ENCODE measurements at regions not wholly inside any gene's neighbourhood (a gene's known extent, or its start where the extent isn't known, plus 50 kb on each side); places are given as distances from the start of the nearest gene placed in this dataset.

DNA sequence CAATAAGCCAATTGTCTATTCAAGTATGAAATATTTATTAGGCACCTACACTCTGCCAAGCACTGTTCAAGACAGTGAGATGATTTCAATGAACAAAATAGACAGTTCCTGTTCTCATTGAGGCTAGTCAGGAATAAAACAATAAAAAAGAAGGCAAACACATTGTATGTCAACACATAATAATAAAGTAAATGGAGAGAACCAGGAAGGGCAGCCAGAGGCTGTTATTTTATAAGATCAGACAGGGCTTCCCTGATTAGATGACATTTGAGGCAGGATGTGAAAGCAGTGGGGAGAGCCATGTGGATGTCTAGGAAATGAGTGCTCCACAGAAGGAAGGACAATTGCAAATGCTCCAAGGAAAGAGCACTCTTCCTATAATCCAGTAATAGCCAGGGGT, 2371.1 kb downstream of the MAT2B start:
- DNase-seq: no peak
- no peak for TF ChIP-seq EZH2phosphoT487 (IDR thresholded peaks at IDR 0.05; ENCODE audit: insufficient read depth, low read depth)
- no peak for TF ChIP-seq EZH2 (IDR thresholded peaks at IDR 0.05; ENCODE audit: insufficient read depth, poor library complexity, severe bottlenecking)
- Histone ChIP-seq H4K20me1 (ENCODE audit: insufficient read depth) (no peaks in the 10 kb centered on the region), H3K4me2 (ENCODE audit: unreplicated experiment) (no peak overlapping the region), H3K4me1 (ENCODE audit: insufficient read depth) (no peaks in the 10 kb centered on the region), H3K79me2 (ENCODE audit: insufficient read depth) (no peaks in the 10 kb centered on the region), H3K4me3 (no peak overlapping the region), H3K27ac (no peak overlapping the region), H3K9me3 (ENCODE audit: low read depth) (no peaks in the 10 kb centered on the region), H3K36me3 (ENCODE audit: low read depth) (no peaks in the 10 kb centered on the region), H3K9ac (no peak overlapping the region), H3K9me2 (ENCODE audit: insufficient read depth) (no peaks in the 10 kb centered on the region), H2AFZ (no peak overlapping the region), H3K27me3 (replicated peaks; ENCODE audit: insufficient read depth) (no peaks in the 10 kb centered on the region), H3F3A (ENCODE audit: insufficient read depth) (no peaks in the 10 kb centered on the region)
- in situ Hi-C loops (cut with MboI): no loop called here

DNA sequence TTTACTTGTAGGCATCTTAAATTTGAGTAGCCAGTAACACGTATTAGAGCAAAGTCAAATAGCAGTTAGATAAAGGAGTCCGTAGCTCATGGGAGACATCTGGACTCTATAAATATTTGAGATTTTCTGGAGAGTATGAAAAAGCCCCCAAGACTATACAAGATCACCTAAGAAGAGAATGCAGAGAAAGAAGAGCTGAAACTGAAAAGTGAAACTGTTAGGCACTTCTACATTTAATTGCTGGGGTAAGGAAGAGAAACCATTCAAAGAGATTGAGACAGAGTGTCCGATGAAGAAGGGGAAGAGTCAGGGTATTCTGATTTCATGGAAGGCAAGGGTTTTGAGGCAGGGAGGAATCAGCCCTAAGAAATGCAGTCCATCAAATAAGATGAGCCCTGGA, 2372.1 kb downstream of the MAT2B start:
- no peak for DNase-seq
- Histone ChIP-seq H3K27me3 (replicated peaks; ENCODE audit: insufficient read depth) (no peaks in the 10 kb centered on the region), H3K9ac (no peak overlapping the region), H3K4me3 (no peak overlapping the region), H3K36me3 (ENCODE audit: low read depth) (no peaks in the 10 kb centered on the region), H2AFZ (no peak overlapping the region), H3F3A (ENCODE audit: insufficient read depth) (no peaks in the 10 kb centered on the region), H3K79me2 (ENCODE audit: insufficient read depth) (no peaks in the 10 kb centered on the region), H3K27ac (no peak overlapping the region), H3K9me2 (ENCODE audit: insufficient read depth) (no peaks in the 10 kb centered on the region), H3K9me3 (ENCODE audit: low read depth) (no peaks in the 10 kb centered on the region), H3K4me2 (ENCODE audit: unreplicated experiment) (no peak overlapping the region), H3K4me1 (ENCODE audit: insufficient read depth) (no peaks in the 10 kb centered on the region), H4K20me1 (ENCODE audit: insufficient read depth) (no peaks in the 10 kb centered on the region)
- TF ChIP-seq EZH2phosphoT487 (IDR thresholded peaks at IDR 0.05; ENCODE audit: insufficient read depth, low read depth) (no peak), EZH2 (IDR thresholded peaks at IDR 0.05; ENCODE audit: insufficient read depth, poor library complexity, severe bottlenecking) (no peak)
- WGBS, 2 experiments (ENCODE audit: low coverage in 1 of 2, low lambda C conversion rate in 2 of 2, missing lambda C conversion rate in 2 of 2): 30 to 32% methylated on average over 3 of the region's 3 CpGs
- in situ Hi-C loops (cut with MboI): no loop called here

GRCh38 chr5:165881259-165881658, 2375.8 kb downstream of the MAT2B start:
- H3K27me3 ChIP-seq (replicated peaks; ENCODE audit: insufficient read depth): no peaks in the 10 kb centered on the region
- no peaks in the 10 kb centered on the region for H4K20me1 ChIP-seq (ENCODE audit: insufficient read depth)
- WGBS, 2 experiments (ENCODE audit: low coverage in 1 of 2, low lambda C conversion rate in 2 of 2, missing lambda C conversion rate in 2 of 2): 39 to 42% methylated on average over 2 of the region's 2 CpGs
- H3K79me2 ChIP-seq (ENCODE audit: insufficient read depth): no peaks in the 10 kb centered on the region
- no peaks in the 10 kb centered on the region for H3K4me1 ChIP-seq (ENCODE audit: insufficient read depth)
- H3K27ac ChIP-seq: no peak overlapping the region
- no peaks in the 10 kb centered on the region for H3K9me2 ChIP-seq (ENCODE audit: insufficient read depth)
- H3K9ac ChIP-seq: no peak overlapping the region
- H3K36me3 ChIP-seq (ENCODE audit: low read depth): no peaks in the 10 kb centered on the region
- H3K4me2 ChIP-seq (ENCODE audit: unreplicated experiment): no peak overlapping the region
- H3K4me3 ChIP-seq: no peak overlapping the region
- TF ChIP-seq EZH2phosphoT487 (IDR thresholded peaks at IDR 0.05; ENCODE audit: insufficient read depth, low read depth) (no peak), EZH2 (IDR thresholded peaks at IDR 0.05; ENCODE audit: insufficient read depth, poor library complexity, severe bottlenecking) (no peak)
- in situ Hi-C loops (cut with MboI): no loop called here
- H3K9me3 ChIP-seq (ENCODE audit: low read depth): no peaks in the 10 kb centered on the region
- no peak overlapping the region for H2AFZ ChIP-seq
- DNase-seq: no peak
- no peaks in the 10 kb centered on the region for H3F3A ChIP-seq (ENCODE audit: insufficient read depth)

- TF ChIP-seq EZH2phosphoT487 (IDR thresholded peaks at IDR 0.05; ENCODE audit: insufficient read depth, low read depth) (no peak), EZH2 (IDR thresholded peaks at IDR 0.05; ENCODE audit: insufficient read depth, poor library complexity, severe bottlenecking) (no peak)
- H3K4me2 ChIP-seq (ENCODE audit: unreplicated experiment): no peak overlapping the region
- no peaks in the 10 kb centered on the region for H3K27me3 ChIP-seq (replicated peaks; ENCODE audit: insufficient read depth)
- no peak overlapping the region for H3K27ac ChIP-seq
- H2AFZ ChIP-seq: no peak overlapping the region
- H3K9me3 ChIP-seq (ENCODE audit: low read depth): no peaks in the 10 kb centered on the region
- H3K9me2 ChIP-seq (ENCODE audit: insufficient read depth): no peaks in the 10 kb centered on the region
- H3K79me2 ChIP-seq (ENCODE audit: insufficient read depth): no peaks in the 10 kb centered on the region
- DNase-seq: no peak
- H3F3A ChIP-seq (ENCODE audit: insufficient read depth): no peaks in the 10 kb centered on the region
- H3K36me3 ChIP-seq (ENCODE audit: low read depth): no peaks in the 10 kb centered on the region
- in situ Hi-C loops (cut with MboI): no loop called here
- H3K4me3 ChIP-seq: no peak overlapping the region
- no peaks in the 10 kb centered on the region for H4K20me1 ChIP-seq (ENCODE audit: insufficient read depth)
- WGBS, 2 experiments (ENCODE audit: low coverage in 1 of 2, low lambda C conversion rate in 2 of 2, missing lambda C conversion rate in 2 of 2): 11 to 12% methylated on average over 3 of the region's 3 CpGs
- no peaks in the 10 kb centered on the region for H3K4me1 ChIP-seq (ENCODE audit: insufficient read depth)
- no peak overlapping the region for H3K9ac ChIP-seq
These were observed 2376.7 kb downstream of the MAT2B start for GRCh38 chr5:165882099-165882498.

- in situ Hi-C loops (cut with MboI): no loop called here
- no peaks in the 10 kb centered on the region for H4K20me1 ChIP-seq (ENCODE audit: insufficient read depth)
- no peak overlapping the region for H3K27ac ChIP-seq
- 51 to 52% methylated on average over 12 of the region's 12 CpGs for WGBS, 2 experiments (ENCODE audit: low coverage in 1 of 2, low lambda C conversion rate in 2 of 2, missing lambda C conversion rate in 2 of 2)
- no peak overlapping the region for H3K4me3 ChIP-seq
- H3K4me2 ChIP-seq (ENCODE audit: unreplicated experiment): no peak overlapping the region
- H3K9me2 ChIP-seq (ENCODE audit: insufficient read depth): no peaks in the 10 kb centered on the region
- H3F3A ChIP-seq (ENCODE audit: insufficient read depth): no peaks in the 10 kb centered on the region
- no peaks in the 10 kb centered on the region for H3K4me1 ChIP-seq (ENCODE audit: insufficient read depth)
- H3K27me3 ChIP-seq (replicated peaks; ENCODE audit: insufficient read depth): no peaks in the 10 kb centered on the region
- TF ChIP-seq EZH2 (IDR thresholded peaks at IDR 0.05; ENCODE audit: insufficient read depth, poor library complexity, severe bottlenecking): no peak
- no peak for TF ChIP-seq EZH2phosphoT487 (IDR thresholded peaks at IDR 0.05; ENCODE audit: insufficient read depth, low read depth)
- no peak overlapping the region for H2AFZ ChIP-seq
- no peaks in the 10 kb centered on the region for H3K9me3 ChIP-seq (ENCODE audit: low read depth)
- no peak overlapping the region for H3K9ac ChIP-seq
- no peaks in the 10 kb centered on the region for H3K36me3 ChIP-seq (ENCODE audit: low read depth)
- no peak for DNase-seq
- H3K79me2 ChIP-seq (ENCODE audit: insufficient read depth): no peaks in the 10 kb centered on the region
These were observed 2380.4 kb downstream of the MAT2B start for GRCh38 chr5:165885623-165886350.
